ENCODE measurements at regions not wholly inside any gene's neighbourhood (a gene's known extent, or its start where the extent isn't known, plus 50 kb on each side); places are given as distances from the start of the nearest gene placed in this dataset.
A peak's percentile ranks its signal among the peaks of the same experiment; 100 is the strongest.
"Not testable (repeated sequence)": the region's sequence is repeated elsewhere in the genome, so short reads cannot be mapped to it uniquely, and the experiment has no call there.

- no peak overlapping the region for H3K4me3 Mint-ChIP-seq
- H3K36me3 Mint-ChIP-seq (ENCODE audit: low read depth) = no peaks in the 10 kb centered on the region
- H3K4me1 Mint-ChIP-seq = no peaks in the 10 kb centered on the region
- intact Hi-C loops (cut with micrococcal nuclease) = no loop called here
- no peaks in the 10 kb centered on the region for H3K9me3 Mint-ChIP-seq
- DNase-seq = no peak
- peaks cover 46% of the 10 kb centered on the region for H3K27me3 Mint-ChIP-seq
- H3K27ac Mint-ChIP-seq = no peak overlapping the region
These were observed 103.1 kb downstream of the ZNF467 start for GRCh38 chr7:149670288-149670687.

GRCh38 chr7:149669121-149669818 lies 104.1 kb downstream of the ZNF467 start:
- intact Hi-C loops (cut with micrococcal nuclease) = no loop called here

GRCh38 chr7:149666360-149666945 lies 106.9 kb downstream of the ZNF467 start:
- Mint-ChIP-seq H3K27ac (no peak overlapping the region), H3K27me3 (peaks cover 39% of the 10 kb centered on the region), H3K9me3 (no peaks in the 10 kb centered on the region), H3K36me3 (ENCODE audit: low read depth) (no peaks in the 10 kb centered on the region), H3K4me1 (no peaks in the 10 kb centered on the region), H3K4me3 (no peak overlapping the region)
- intact Hi-C loops (cut with micrococcal nuclease) = no loop called here
- DNase-seq = no peak

More at GRCh38 chr7:149669121-149669818, 104.1 kb downstream of the ZNF467 start:
- Mint-ChIP-seq H3K9me3 (no peaks in the 10 kb centered on the region), H3K27me3 (peaks cover 49% of the 10 kb centered on the region), H3K4me1 (no peaks in the 10 kb centered on the region), H3K4me3 (no peak overlapping the region), H3K27ac (no peak overlapping the region), H3K36me3 (ENCODE audit: low read depth) (no peaks in the 10 kb centered on the region)
- DNase-seq = no peak

GRCh38 chr7:149665618-149666017 lies 107.8 kb downstream of the ZNF467 start:
- DNase-seq; H3K9me3 Mint-ChIP-seq; H3K36me3 Mint-ChIP-seq (ENCODE audit: low read depth); H3K27ac Mint-ChIP-seq; H3K4me3 Mint-ChIP-seq; intact Hi-C loops (cut with micrococcal nuclease); H3K4me1 Mint-ChIP-seq: not testable (repeated sequence)
- peaks cover 38% of the 10 kb centered on the region for H3K27me3 Mint-ChIP-seq

DNA sequence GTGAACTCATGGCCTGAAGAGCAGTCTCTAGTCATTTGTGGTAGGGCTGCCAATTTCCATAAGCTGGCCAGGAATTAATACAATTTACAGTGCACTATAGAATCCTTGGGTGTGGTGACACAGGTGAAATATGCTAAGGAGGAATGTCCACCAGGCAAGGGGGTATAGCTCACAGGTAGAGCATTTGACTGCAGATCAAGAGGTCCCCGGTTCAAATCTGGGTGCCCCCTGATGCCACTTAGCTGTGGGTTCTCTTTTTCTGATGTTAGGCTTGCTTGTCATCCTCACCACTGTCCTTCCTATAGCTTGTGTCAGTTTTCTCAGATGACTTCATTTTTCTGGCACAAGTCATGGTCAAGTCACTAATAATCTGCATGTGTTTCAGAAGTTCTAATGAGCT lies 108.7 kb downstream of the ZNF467 start:
- H3K27ac Mint-ChIP-seq = no peak overlapping the region
- intact Hi-C loops (cut with micrococcal nuclease) = no loop called here
- no peaks in the 10 kb centered on the region for H3K36me3 Mint-ChIP-seq (ENCODE audit: low read depth)
- no peaks in the 10 kb centered on the region for H3K9me3 Mint-ChIP-seq
- peaks cover 38% of the 10 kb centered on the region for H3K27me3 Mint-ChIP-seq
- DNase-seq = no peak
- no peak overlapping the region for H3K4me3 Mint-ChIP-seq
- no peaks in the 10 kb centered on the region for H3K4me1 Mint-ChIP-seq

- Mint-ChIP-seq H3K9me3 (no peaks in the 10 kb centered on the region), H3K4me1 (no peaks in the 10 kb centered on the region), H3K4me3 (no peak overlapping the region), H3K36me3 (ENCODE audit: low read depth) (no peaks in the 10 kb centered on the region), H3K27ac (no peak overlapping the region), H3K27me3 (peaks cover 38% of the 10 kb centered on the region)
- no peak for DNase-seq
- intact Hi-C loops (cut with micrococcal nuclease) = no loop called here
These were observed 109.2 kb downstream of the ZNF467 start for GRCh38 chr7:149664176-149664575.

DNA sequence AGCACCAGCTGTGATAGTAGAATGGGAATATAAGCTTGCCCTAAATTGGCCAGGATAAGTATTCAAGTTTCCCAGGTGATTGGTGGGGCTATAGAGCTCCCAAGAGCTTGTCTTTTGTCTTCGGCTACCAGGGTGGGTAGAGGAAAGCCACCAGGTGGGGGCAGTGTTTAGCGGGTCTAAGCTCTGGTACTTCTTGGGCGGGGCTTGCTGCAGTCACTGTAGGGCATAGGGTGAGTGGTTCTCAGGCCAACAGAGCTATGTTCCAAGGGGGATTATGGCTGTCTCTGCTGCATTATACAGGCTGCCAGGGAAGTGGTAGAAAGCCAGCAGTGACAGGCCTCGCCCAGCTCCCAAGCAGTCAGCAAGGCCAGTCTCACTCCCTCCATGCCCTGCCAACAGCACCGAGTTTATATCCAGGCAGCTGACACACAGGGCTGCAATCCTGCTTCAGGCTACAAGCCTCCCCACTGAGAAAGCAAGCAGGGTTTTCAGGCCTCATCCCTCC lies 110.7 kb downstream of the ZNF467 start:
- H3K36me3 Mint-ChIP-seq (ENCODE audit: low read depth) = no peaks in the 10 kb centered on the region

DNA sequence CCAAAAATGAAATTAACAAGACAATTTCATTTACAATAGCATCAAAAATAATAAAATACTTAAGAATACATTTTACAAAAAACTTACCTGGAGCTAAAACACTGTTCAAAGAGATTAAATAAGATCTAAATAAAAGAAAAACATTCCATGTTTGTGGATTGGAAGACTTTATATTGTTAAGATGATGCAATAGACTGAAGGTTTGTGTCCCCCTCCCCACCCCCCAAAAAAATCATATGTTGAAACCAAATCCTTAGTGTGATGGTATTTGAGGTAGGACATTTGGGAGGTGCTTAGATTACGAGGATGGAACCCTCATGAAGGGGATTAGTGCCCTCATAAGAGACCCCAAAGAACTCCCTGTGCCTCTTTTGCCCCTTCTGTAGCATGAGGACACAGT lies 117.6 kb downstream of the ZNF467 start:
- Mint-ChIP-seq H3K27ac (no peak overlapping the region), H3K9me3 (peaks cover 7% of the 10 kb centered on the region), H3K4me3 (no peak overlapping the region), H3K27me3 (peaks cover 35% of the 10 kb centered on the region), H3K4me1 (no peaks in the 10 kb centered on the region), H3K36me3 (ENCODE audit: low read depth) (no peaks in the 10 kb centered on the region)
- intact Hi-C loops (cut with micrococcal nuclease) = no loop called here
- no peak for DNase-seq

More for the DNA sequence above, 110.7 kb downstream of the ZNF467 start:
- Mint-ChIP-seq H3K4me1 (no peaks in the 10 kb centered on the region), H3K4me3 (no peak overlapping the region), H3K27me3 (peaks cover 42% of the 10 kb centered on the region), H3K27ac (no peak overlapping the region), H3K9me3 (no peaks in the 10 kb centered on the region)
- intact Hi-C loops (cut with micrococcal nuclease) = loop anchor here (1.0 kb wide), 1 partner anchor 80 kb away; no protein-coding TSS in a partner anchor
- peak; percentile 90 for DNase-seq

DNA sequence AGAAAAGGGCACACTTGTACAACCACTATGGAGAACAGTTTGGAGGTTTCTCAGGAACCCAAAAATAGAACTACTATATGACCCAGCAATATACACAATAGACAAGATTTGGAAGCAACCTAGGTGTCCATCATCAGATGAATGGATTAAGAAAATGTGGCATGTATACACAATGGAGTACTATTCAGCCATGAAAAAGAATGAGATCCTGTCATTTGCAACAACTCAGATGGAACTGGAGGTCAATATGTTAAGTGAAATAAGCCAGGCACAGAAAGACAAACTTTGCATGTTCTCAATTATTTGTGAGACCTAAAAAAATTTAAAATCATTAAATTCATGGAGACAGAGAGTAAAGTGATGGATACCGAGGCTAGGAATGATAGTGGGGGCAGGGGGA lies 118.8 kb downstream of the ZNF467 start:
- H3K9me3 Mint-ChIP-seq = peaks cover 7% of the 10 kb centered on the region
- H3K27me3 Mint-ChIP-seq = peaks cover 29% of the 10 kb centered on the region
- DNase-seq = no peak
- no peaks in the 10 kb centered on the region for H3K4me1 Mint-ChIP-seq
- intact Hi-C loops (cut with micrococcal nuclease) = no loop called here
- H3K36me3 Mint-ChIP-seq (ENCODE audit: low read depth) = no peaks in the 10 kb centered on the region
- no peak overlapping the region for H3K4me3 Mint-ChIP-seq
- no peak overlapping the region for H3K27ac Mint-ChIP-seq

- intact Hi-C loops (cut with micrococcal nuclease); DNase-seq; H3K4me3 Mint-ChIP-seq; H3K4me1 Mint-ChIP-seq; H3K27ac Mint-ChIP-seq; H3K36me3 Mint-ChIP-seq (ENCODE audit: low read depth); H3K9me3 Mint-ChIP-seq: not testable (repeated sequence)
- H3K27me3 Mint-ChIP-seq = peaks cover 36% of the 10 kb centered on the region
These were observed 123.2 kb downstream of the ZNF467 start for GRCh38 chr7:149650190-149650589.

GRCh38 chr7:149644754-149645153 lies 128.6 kb downstream of the ZNF467 start:
- intact Hi-C loops (cut with micrococcal nuclease) = no loop called here
- no peak for DNase-seq
- H3K9me3 Mint-ChIP-seq = no peaks in the 10 kb centered on the region

GRCh38 chr7:149642589-149642988 lies 130.8 kb downstream of the ZNF467 start:
- no peaks in the 10 kb centered on the region for H3K36me3 Mint-ChIP-seq (ENCODE audit: low read depth)
- intact Hi-C loops (cut with micrococcal nuclease) = no loop called here
- no peaks in the 10 kb centered on the region for H3K9me3 Mint-ChIP-seq
- no peak for DNase-seq
- H3K27ac Mint-ChIP-seq = no peak overlapping the region
- no peak overlapping the region for H3K4me3 Mint-ChIP-seq
- H3K27me3 Mint-ChIP-seq = peaks cover 12% of the 10 kb centered on the region
- no peaks in the 10 kb centered on the region for H3K4me1 Mint-ChIP-seq

More at GRCh38 chr7:149644754-149645153, 128.6 kb downstream of the ZNF467 start:
- no peaks in the 10 kb centered on the region for H3K36me3 Mint-ChIP-seq (ENCODE audit: low read depth)
- H3K27me3 Mint-ChIP-seq = peaks cover 23% of the 10 kb centered on the region
- no peaks in the 10 kb centered on the region for H3K4me1 Mint-ChIP-seq
- H3K27ac Mint-ChIP-seq = no peak overlapping the region
- H3K4me3 Mint-ChIP-seq = no peak overlapping the region

DNA sequence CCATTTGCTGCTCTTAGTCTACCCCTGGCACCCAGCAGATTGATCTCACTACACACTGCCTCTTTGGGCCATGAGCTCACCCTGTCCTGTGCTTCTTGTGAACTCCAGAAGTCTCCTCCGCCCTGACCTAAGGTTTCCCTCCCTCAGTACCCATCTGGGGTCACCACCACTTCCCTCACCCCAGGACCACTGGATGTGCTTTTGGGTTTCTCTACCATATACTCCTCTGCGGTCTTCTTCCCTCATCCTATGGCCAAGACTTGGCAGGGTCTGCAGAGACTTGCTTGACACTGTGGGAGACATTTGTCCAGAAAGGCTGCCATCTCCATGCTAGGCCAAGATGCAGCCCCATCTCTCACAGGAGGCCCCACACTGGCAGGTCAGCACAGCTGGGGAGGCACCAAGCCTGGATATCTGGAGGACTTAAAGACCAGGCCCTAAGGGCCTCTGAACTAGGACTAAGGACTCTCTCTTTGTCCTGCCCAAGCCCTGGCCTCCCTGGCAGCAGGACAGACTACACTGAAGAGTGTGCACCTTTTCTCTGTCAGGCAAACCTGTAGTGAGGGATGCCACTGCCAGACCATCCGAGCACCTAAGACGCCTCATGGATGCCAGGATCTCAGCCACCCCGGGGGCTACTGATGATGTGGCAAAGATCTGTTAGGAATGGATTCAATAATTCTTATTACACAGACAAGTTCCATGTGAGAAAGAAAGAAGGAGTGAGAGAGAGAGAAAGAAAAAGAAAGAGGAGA lies 134.6 kb downstream of the ZNF467 start:
- intact Hi-C loops (cut with micrococcal nuclease) = no loop called here
- Mint-ChIP-seq H3K4me1 (no peaks in the 10 kb centered on the region), H3K4me3 (no peak overlapping the region), H3K27ac (no peak overlapping the region), H3K27me3 (peaks cover 9% of the 10 kb centered on the region), H3K36me3 (ENCODE audit: low read depth) (no peaks in the 10 kb centered on the region), H3K9me3 (no peaks in the 10 kb centered on the region)
- no peak for DNase-seq

DNA sequence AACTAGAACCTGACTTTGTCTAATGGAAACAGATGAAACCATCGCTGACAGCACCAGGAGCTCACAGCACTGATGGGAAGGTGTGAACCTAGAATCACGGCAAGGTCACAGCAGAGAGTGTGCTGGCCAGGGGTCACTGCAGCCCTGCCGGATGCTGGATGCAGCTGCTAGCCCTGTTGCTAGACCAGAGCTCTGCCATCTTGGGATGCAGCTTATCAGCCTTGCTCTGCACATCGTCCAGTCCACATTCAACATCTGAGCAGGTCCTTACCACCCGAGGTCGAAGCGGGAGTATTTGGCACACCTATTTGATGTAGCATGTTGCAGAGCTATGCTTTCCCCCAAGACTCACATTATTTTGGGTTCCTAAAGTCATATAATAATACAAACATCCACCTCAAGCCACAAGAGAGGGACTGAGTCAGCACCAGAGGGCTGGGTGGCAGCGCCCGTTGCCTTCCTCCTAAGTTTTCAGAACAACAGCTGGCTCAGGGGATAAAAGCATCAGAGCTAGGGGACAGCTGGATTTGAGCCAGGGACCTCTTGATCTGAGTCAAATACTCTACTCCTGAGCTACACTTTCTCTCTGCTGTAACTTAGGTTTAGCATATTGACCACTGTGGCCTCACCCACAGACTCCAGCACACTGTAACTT lies 135.3 kb downstream of the ZNF467 start:
- H3K27ac Mint-ChIP-seq = no peak overlapping the region
- no peak for DNase-seq
- intact Hi-C loops (cut with micrococcal nuclease) = no loop called here
- no peak overlapping the region for H3K4me3 Mint-ChIP-seq
- H3K9me3 Mint-ChIP-seq = no peaks in the 10 kb centered on the region
- H3K27me3 Mint-ChIP-seq = peaks cover 9% of the 10 kb centered on the region
- H3K36me3 Mint-ChIP-seq (ENCODE audit: low read depth) = no peaks in the 10 kb centered on the region
- H3K4me1 Mint-ChIP-seq = no peaks in the 10 kb centered on the region

Measured in activated CD4-positive, alpha-beta T cell treated with anti-CD3 and anti-CD28 coated beads, Interleukin-2, amount 10 ng/mL, durations not matched to agents 24 days and 14 days (primary cell).